Naive thymus-derived CD8-positive, alpha-beta T cell (primary cell): ENCODE measurements at regions not wholly inside any gene's neighbourhood (a gene's known extent, or its start where the extent isn't known, plus 50 kb on each side); places are given as distances from the start of the nearest gene placed in this dataset.
"Not testable (repeated sequence)": the region's sequence is repeated elsewhere in the genome, so short reads cannot be mapped to it uniquely, and the experiment has no call there.

Experiments used
- ATAC-seq, 2 donors: fragments of 150-1000 bp; cut with Tn5 transposase in 1 of 2; sonication (Bioruptor Pico), chemical (Tn5 transposase) in 1 of 2; 1 replicate in 1 of 2; 2 replicates in 1 of 2; pipeline ENCODE4 v1.10.0; 2021; ENCODE audit warnings: mild to moderate bottlenecking in 2 of 2, moderate library complexity in 2 of 2
- POLR2A ChIA-PET: fragments of 350-600 bp; sonication (Branson Sonifier 250); formaldehyde crosslinking; loops from one replicate; lab custom pipeline; 2021; ENCODE audit warnings: antibody characterized with exemption; lab: Charles Lee
- DNase-seq, 10 donors: peaks; one replicate each; pipeline versions ENCODE4 v3.0.0 to v3.0.0-alpha.2; 2020 to 2022
- H3K27ac Mint-ChIP-seq, 10 donors: one replicate each; pipeline ENCODE4 v1.8.0; 2020 to 2022; ENCODE audit warnings: mild to moderate bottlenecking in 10 of 10, mixed read lengths in 10 of 10, moderate library complexity in 4 of 10, inconsistent platforms in 1 of 10
- H3K27me3 Mint-ChIP-seq, 5 donors: one replicate each; pipeline ENCODE4 v1.8.0; 2021 to 2022; ENCODE audit warnings: mixed read lengths in 5 of 5
- H3K36me3 Mint-ChIP-seq, 3 donors: one replicate each; pipeline ENCODE4 v1.8.0; 2020 to 2022; ENCODE audit warnings: mixed read lengths in 3 of 3, mild to moderate bottlenecking in 2 of 3, inconsistent platforms in 1 of 3
- H3K4me1 Mint-ChIP-seq, 4 donors: one replicate each; pipeline ENCODE4 v1.8.0; 2021 to 2022; ENCODE audit warnings: mixed read lengths in 4 of 4
- H3K4me3 Mint-ChIP-seq, 10 donors: one replicate each; pipeline ENCODE4 v1.8.0; 2020 to 2022; ENCODE audit warnings: mild to moderate bottlenecking in 10 of 10, mixed read lengths in 10 of 10, moderate library complexity in 6 of 10, inconsistent platforms in 1 of 10
- H3K9me3 Mint-ChIP-seq, 9 donors: one replicate each; pipeline ENCODE4 v1.8.0; 2020 to 2022; ENCODE audit warnings: mixed read lengths in 9 of 9, mild to moderate bottlenecking in 3 of 9, inconsistent platforms in 1 of 9, moderate library complexity in 1 of 9

GRCh38 chr7:114817036-114817435 lies 104.9 kb upstream of the MDFIC start:
- H3K27ac Mint-ChIP-seq, DNase-seq, POLR2A ChIA-PET, ATAC-seq, H3K9me3 Mint-ChIP-seq, H3K4me1 Mint-ChIP-seq, H3K4me3 Mint-ChIP-seq, H3K36me3 Mint-ChIP-seq: not testable (repeated sequence)
- H3K27me3 Mint-ChIP-seq = peaks cover 0 to 10% (median 5%) of the 10 kb centered on the region in 5 donors

DNA sequence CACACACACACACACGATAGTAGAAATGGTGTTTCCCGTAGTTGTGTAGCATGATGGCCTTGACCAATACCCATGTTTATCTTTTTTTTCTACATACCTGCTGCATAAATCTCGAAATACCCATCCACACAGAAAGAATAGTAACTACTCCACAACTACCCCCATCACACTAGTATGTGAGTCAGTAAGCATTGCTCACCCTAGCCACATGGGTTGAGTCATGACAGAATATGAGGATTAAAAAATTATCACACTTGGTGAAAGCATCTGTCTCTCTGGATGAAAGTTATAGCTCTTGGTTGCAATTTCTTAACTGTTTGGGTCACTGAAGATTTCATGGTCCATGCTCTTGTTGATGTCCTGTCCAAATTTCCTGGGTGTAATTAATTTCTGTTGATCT lies 103.4 kb upstream of the MDFIC start:
- POLR2A ChIA-PET = no interaction called here
- no peak overlapping the region for H3K27ac Mint-ChIP-seq
- H3K4me3 Mint-ChIP-seq = no peak overlapping the region

GRCh38 chr7:114819616-114820362 lies 102.1 kb upstream of the MDFIC start:
- Mint-ChIP-seq H3K9me3 (peaks cover 0 to 10% (median 0%) of the 10 kb centered on the region in 9 donors), H3K4me3 (no peak overlapping the region), H3K27me3 (peaks cover 0 to 10% (median 5%) of the 10 kb centered on the region in 5 donors), H3K27ac (no peak overlapping the region), H3K36me3 (no peaks in the 10 kb centered on the region), H3K4me1 (no peaks in the 10 kb centered on the region)
- DNase-seq (no peak), ATAC-seq (no peak)
- POLR2A ChIA-PET = no interaction called here

More for the DNA sequence above, 103.4 kb upstream of the MDFIC start:
- Mint-ChIP-seq H3K36me3 (no peaks in the 10 kb centered on the region), H3K4me1 (peaks cover 3 to 9% (median 7%) of the 10 kb centered on the region in 4 donors), H3K9me3 (peaks cover 0 to 10% (median 0%) of the 10 kb centered on the region in 9 donors), H3K27me3 (peaks cover 0 to 10% (median 5%) of the 10 kb centered on the region in 5 donors)
- ATAC-seq (no peak), DNase-seq (no peak)

DNA sequence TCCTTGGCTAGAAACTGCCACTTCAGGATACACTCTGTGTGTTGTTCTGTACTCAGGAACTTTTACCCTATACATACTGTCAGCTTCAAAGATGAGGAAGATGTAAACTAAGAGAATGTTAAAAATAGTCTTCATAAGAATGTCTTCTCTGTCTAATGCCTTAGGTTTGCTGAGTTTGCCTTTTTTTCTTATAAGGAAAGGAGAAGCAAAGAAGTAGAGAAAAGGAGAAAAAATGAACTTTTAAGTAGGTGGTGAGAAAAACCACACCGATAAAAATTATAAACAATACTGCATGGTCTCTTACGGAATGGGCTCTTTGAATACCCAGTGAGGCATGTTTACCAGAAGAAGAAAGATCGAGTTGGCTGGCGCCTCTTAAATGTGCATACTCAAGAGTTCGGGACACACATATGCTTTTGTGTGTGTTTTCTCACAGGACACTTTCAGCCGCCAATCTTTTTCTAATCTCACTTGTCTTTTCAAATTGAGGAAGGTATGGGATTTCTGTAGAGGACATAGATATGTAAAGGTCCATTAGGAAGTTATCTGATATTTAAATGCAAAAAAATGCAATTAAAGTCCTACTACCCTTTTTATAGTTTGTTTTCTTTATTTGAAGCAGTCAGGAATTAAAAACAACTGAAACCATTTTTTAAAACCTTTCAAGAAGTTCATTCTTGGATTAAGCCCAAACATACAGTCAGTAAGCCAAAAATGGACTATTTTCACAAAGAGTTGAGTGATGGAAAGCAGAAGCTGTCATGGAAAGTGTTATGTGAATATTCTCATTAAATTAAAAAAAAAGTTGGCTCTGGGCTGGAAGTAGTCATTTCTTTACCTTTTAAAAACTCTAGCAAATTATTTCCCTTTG lies 100.6 kb upstream of the MDFIC start:
- POLR2A ChIA-PET = no interaction called here
- Mint-ChIP-seq H3K4me1 (peaks cover 0 to 7% (median 5%) of the 10 kb centered on the region in 4 donors), H3K36me3 (peaks cover 2 to 9% (median 5%) of the 10 kb centered on the region in 3 donors), H3K27me3 (peaks cover 0 to 18% (median 8%) of the 10 kb centered on the region in 5 donors), H3K4me3 (no peak overlapping the region), H3K27ac (no peak overlapping the region), H3K9me3 (peaks cover 4 to 13% (median 8%) of the 10 kb centered on the region in 9 donors)
- DNase-seq (no peak), ATAC-seq (no peak)

DNA sequence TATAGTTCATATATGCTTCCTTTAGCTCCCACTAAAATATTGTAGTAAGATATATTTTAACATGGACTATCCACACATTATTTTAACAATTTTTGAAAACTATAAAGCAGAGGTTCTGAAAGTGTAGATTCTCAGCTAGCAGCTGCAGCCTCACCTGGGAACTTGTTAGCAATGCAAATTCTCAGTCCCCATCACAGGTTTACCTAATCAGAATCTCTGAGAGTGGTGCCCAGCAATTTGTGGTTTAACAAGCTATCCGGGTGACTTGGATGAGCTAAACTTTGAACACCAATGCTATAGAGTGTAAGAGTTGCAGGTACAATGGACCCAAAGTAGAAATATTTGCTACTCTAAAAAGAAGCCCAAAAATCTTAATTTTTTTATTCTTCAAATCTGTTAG lies 99.8 kb upstream of the MDFIC start:
- ATAC-seq (no peak), DNase-seq (no peak)
- H3K4me3 Mint-ChIP-seq = no peak overlapping the region
- H3K27ac Mint-ChIP-seq = no peak overlapping the region
- peaks cover 5 to 17% (median 12%) of the 10 kb centered on the region in 9 donors for H3K9me3 Mint-ChIP-seq
- peaks cover 0 to 15% (median 8%) of the 10 kb centered on the region in 5 donors for H3K27me3 Mint-ChIP-seq
- H3K36me3 Mint-ChIP-seq = peaks cover 2 to 15% (median 8%) of the 10 kb centered on the region in 3 donors
- H3K4me1 Mint-ChIP-seq = peaks cover 0 to 7% (median 5%) of the 10 kb centered on the region in 4 donors
- POLR2A ChIA-PET = interaction anchor here (0.5 kb wide), 1 partner anchor 12 kb away, joined by 3 read pairs; no protein-coding TSS in a partner anchor

GRCh38 chr7:114822844-114823243 lies 99.0 kb upstream of the MDFIC start:
- ATAC-seq = no peak
- Mint-ChIP-seq H3K4me1 (peaks cover 0 to 7% (median 5%) of the 10 kb centered on the region in 4 donors), H3K27me3 (peaks cover 0 to 15% (median 8%) of the 10 kb centered on the region in 5 donors), H3K36me3 (peaks cover 2 to 15% (median 8%) of the 10 kb centered on the region in 3 donors), H3K4me3 (no peak overlapping the region), H3K9me3 (peaks cover 10 to 24% (median 13%) of the 10 kb centered on the region in 9 donors), H3K27ac (no peak overlapping the region)
- POLR2A ChIA-PET = no interaction called here
- DNase-seq = no peak

GRCh38 chr7:114823290-114823689 lies 98.6 kb upstream of the MDFIC start:
- Mint-ChIP-seq H3K4me1 (peaks cover 0 to 7% (median 5%) of the 10 kb centered on the region in 4 donors), H3K27ac (no peak overlapping the region), H3K9me3 (peaks cover 10 to 25% (median 16%) of the 10 kb centered on the region in 9 donors), H3K36me3 (peaks cover 2 to 15% (median 8%) of the 10 kb centered on the region in 3 donors), H3K4me3 (no peak overlapping the region), H3K27me3 (peaks cover 0 to 15% (median 8%) of the 10 kb centered on the region in 5 donors)
- ATAC-seq (no peak), DNase-seq (no peak)
- POLR2A ChIA-PET = no interaction called here

- H3K27ac Mint-ChIP-seq = peak overlapping the region in 1 of 10 donors; percentile 10
These were observed 96.4 kb upstream of the MDFIC start for GRCh38 chr7:114825423-114825951.

DNA sequence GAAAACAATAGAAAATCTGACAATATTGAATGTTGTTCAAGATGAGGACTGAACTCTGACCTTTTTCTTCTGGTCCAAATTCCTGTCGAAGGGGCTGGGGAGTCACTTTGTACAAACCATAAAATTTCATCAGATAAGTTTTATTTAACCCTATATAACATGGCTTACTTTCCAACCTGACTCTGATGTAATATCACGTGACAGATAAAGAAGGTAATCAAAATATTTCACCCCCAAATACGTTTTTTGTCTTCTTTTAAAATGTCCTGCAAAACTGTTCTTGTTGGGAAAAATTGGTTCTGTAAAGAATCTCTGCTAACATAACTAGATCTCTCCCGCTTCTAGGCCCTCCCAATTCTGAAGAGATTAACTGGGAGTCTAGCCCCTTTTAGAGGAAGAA lies 90.9 kb upstream of the MDFIC start:
- POLR2A ChIA-PET = no interaction called here
- no peak overlapping the region for H3K27ac Mint-ChIP-seq
- H3K4me1 Mint-ChIP-seq = peaks cover 0 to under 1% (median 0%) of the 10 kb centered on the region in 4 donors
- peaks cover 0 to 4% (median under 1%) of the 10 kb centered on the region in 5 donors for H3K27me3 Mint-ChIP-seq
- peaks cover under 1 to 8% (median 5%) of the 10 kb centered on the region in 3 donors for H3K36me3 Mint-ChIP-seq
- DNase-seq = no peak
- peaks cover 5 to 17% (median 13%) of the 10 kb centered on the region in 9 donors for H3K9me3 Mint-ChIP-seq
- ATAC-seq = no peak
- H3K4me3 Mint-ChIP-seq = no peak overlapping the region

More at GRCh38 chr7:114825423-114825951, 96.4 kb upstream of the MDFIC start:
- no peak for DNase-seq
- peaks cover 0 to 7% (median 5%) of the 10 kb centered on the region in 4 donors for H3K4me1 Mint-ChIP-seq
- H3K4me3 Mint-ChIP-seq = no peak overlapping the region
- peaks cover 2 to 15% (median 8%) of the 10 kb centered on the region in 3 donors for H3K36me3 Mint-ChIP-seq
- H3K9me3 Mint-ChIP-seq = peaks cover 10 to 25% (median 16%) of the 10 kb centered on the region in 9 donors
- POLR2A ChIA-PET = no interaction called here
- peaks cover 0 to 9% (median 2%) of the 10 kb centered on the region in 5 donors for H3K27me3 Mint-ChIP-seq
- no peak for ATAC-seq

- no peak overlapping the region for H3K27ac Mint-ChIP-seq
- peaks cover 0 to under 1% (median 0%) of the 10 kb centered on the region in 9 donors for H3K9me3 Mint-ChIP-seq
- DNase-seq (no peak), ATAC-seq (no peak)
- peaks cover 0 to 3% (median 0%) of the 10 kb centered on the region in 5 donors for H3K27me3 Mint-ChIP-seq
- H3K4me3 Mint-ChIP-seq = no peak overlapping the region
- H3K4me1 Mint-ChIP-seq = no peaks in the 10 kb centered on the region
- POLR2A ChIA-PET = interaction anchor here (0.6 kb wide), 1 partner anchor 11 kb away, joined by 3 read pairs; no protein-coding TSS in a partner anchor
- H3K36me3 Mint-ChIP-seq = no peaks in the 10 kb centered on the region
These were observed 88.8 kb upstream of the MDFIC start for GRCh38 chr7:114832906-114833595.

DNA sequence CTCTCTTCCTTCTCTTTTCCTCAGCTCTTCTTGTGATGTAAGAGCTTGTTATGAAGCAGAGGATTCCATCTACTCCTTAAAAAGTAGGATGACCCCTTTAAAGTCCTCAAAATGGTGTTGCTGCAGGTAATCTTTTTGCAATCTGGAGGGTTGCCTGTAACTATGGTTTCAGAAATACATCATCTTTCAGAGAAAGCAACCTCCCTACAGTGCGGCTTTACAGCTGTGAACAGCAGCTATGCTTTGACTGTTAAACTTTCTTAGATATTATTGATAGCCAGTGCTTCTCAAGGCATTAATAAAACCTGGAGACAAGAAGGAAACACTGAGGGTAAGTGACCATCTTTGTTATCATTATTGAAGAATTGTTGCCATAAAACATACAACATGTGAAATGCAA lies 86.6 kb upstream of the MDFIC start:
- no peaks in the 10 kb centered on the region for H3K9me3 Mint-ChIP-seq
- H3K4me1 Mint-ChIP-seq = no peaks in the 10 kb centered on the region
- no peak for ATAC-seq
- POLR2A ChIA-PET = no interaction called here
- no peak overlapping the region for H3K27ac Mint-ChIP-seq
- no peak for DNase-seq
- H3K4me3 Mint-ChIP-seq = no peak overlapping the region
- H3K36me3 Mint-ChIP-seq = no peaks in the 10 kb centered on the region
- H3K27me3 Mint-ChIP-seq = peaks cover 0 to 3% (median 0%) of the 10 kb centered on the region in 5 donors

DNA sequence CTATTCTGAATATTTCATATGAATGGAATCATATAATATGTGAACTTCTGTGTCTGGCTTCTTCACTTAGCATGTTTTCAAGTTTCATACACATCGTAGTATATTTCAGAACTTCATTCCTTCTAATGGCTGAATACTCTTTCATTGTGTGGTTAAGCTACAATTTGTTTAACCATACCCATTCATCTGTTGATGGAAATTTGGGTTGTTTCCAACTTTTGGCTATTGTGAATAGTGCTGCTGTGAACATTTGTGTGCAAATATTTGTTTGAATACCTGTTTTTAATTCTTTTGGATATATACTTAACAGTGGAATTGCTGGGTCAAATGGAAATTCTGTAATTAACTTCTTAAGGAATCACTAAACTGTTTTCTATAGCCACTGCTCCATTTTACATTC lies 86.0 kb upstream of the MDFIC start:
- H3K27me3 Mint-ChIP-seq = peaks cover 0 to 3% (median 0%) of the 10 kb centered on the region in 5 donors
- H3K4me1 Mint-ChIP-seq = no peaks in the 10 kb centered on the region
- no peaks in the 10 kb centered on the region for H3K36me3 Mint-ChIP-seq
- no peak for DNase-seq
- POLR2A ChIA-PET = no interaction called here
- H3K27ac Mint-ChIP-seq = no peak overlapping the region
- H3K4me3 Mint-ChIP-seq = no peak overlapping the region
- ATAC-seq = no peak
- no peaks in the 10 kb centered on the region for H3K9me3 Mint-ChIP-seq
